Endothelial cell of umbilical vein (primary cell): ENCODE measurements at regions not wholly inside any gene's neighbourhood (a gene's known extent, or its start where the extent isn't known, plus 50 kb on each side); places are given as distances from the start of the nearest gene placed in this dataset.

Experiments
- BruUV-seq: library from RNA; stranded (reverse); fragments of 400-500 nt; replicated peaks from 2 replicates; lab custom pipeline; 2021; lab: Mats Ljungman, UMichigan
- CTCF ChIA-PET: fragments of 300-600, 350-600 bp; sonication (Branson Sonifier 250); formaldehyde crosslinking; loops from one replicate; lab custom pipeline; 2021; ENCODE audit warnings: antibody characterized with exemption, inconsistent platforms; lab: Charles Lee
- POLR2A ChIA-PET: fragments of 300-600, 350-600 bp; sonication (Branson Sonifier 250); formaldehyde crosslinking; loops from one replicate; lab custom pipeline; 2021; ENCODE audit warnings: antibody characterized with exemption, inconsistent platforms; lab: Charles Lee
- DNase-seq: peaks from one replicate; pipeline ENCODE4 v3.0.0-alpha.2; 2011; ENCODE audit warnings: low read depth, low spot score
- FAIRE-seq: peaks from 2 replicates; lab custom pipeline; 2011; peaks lifted over from hg19 to GRCh38; lab: Jason Lieb, UNC
- H2AFZ ChIP-seq: 2 replicates; pipeline ENCODE4 v1.6.0; 2012; ENCODE audit warnings: low read depth, low read length, control low read depth, inconsistent platforms
- H3K27ac ChIP-seq: 2 replicates; pipeline ENCODE4 v1.5.1; 2011; ENCODE audit warnings: low read depth, mild to moderate bottlenecking, control low read depth, low read length, moderate library complexity; ENCODE audit not compliant: insufficient read depth
- H3K27me3 ChIP-seq, 2 experiments: 2 replicates each; pipeline versions ENCODE4 v1.6.0 to v1.6.1; 2011; ENCODE audit warnings: low read length in 2 of 2, mixed read lengths in 1 of 2; ENCODE audit not compliant: control insufficient read depth in 2 of 2, insufficient read depth in 2 of 2
- H3K36me3 ChIP-seq, 2 experiments: 2 replicates in 1 of 2; 3 replicates in 1 of 2; pipeline ENCODE4 v1.5.1; 2011; ENCODE audit warnings: low read length in 2 of 2, mild to moderate bottlenecking in 1 of 2, moderate library complexity in 1 of 2; ENCODE audit not compliant: control insufficient read depth in 2 of 2, insufficient read depth in 2 of 2; ENCODE audit errors: extremely low read depth in 1 of 2
- H3K4me1 ChIP-seq: 3 replicates; pipeline ENCODE4 v1.5.1; 2011; ENCODE audit warnings: mild to moderate bottlenecking, low read length; ENCODE audit not compliant: control insufficient read depth, insufficient read depth; ENCODE audit errors: extremely low read depth
- H3K4me2 ChIP-seq: 2 replicates; pipeline ENCODE4 v1.6.1; 2011; ENCODE audit warnings: low read length, control low read depth, mixed read lengths; ENCODE audit not compliant: insufficient read depth
- H3K4me3 ChIP-seq, 3 experiments: fragments of 200-600 bp in 1 of 3; sonication (generic), shearing (Covaris generic) in 1 of 3; replicated peaks in 1 of 3; 2 replicates each; pipeline ENCODE4 v1.5.1; 2011 to 2016; ENCODE audit warnings: control low read depth in 3 of 3, low read length in 3 of 3, mild to moderate bottlenecking in 2 of 3, inconsistent platforms in 1 of 3, low read depth in 1 of 3, moderate library complexity in 1 of 3; ENCODE audit not compliant: insufficient read depth in 1 of 3
- H3K79me2 ChIP-seq: 2 replicates; pipeline ENCODE4 v1.6.0; 2012; ENCODE audit warnings: low read length, inconsistent platforms; ENCODE audit not compliant: control insufficient read depth, insufficient read depth
- H3K9ac ChIP-seq: replicated peaks from 2 replicates; pipeline ENCODE3; 2011; ENCODE audit warnings: low read length, control low read depth; ENCODE audit not compliant: insufficient read depth; ENCODE audit errors: extremely low read depth
- H3K9me1 ChIP-seq: replicated peaks from 3 replicates; pipeline ENCODE4 v1.6.0; 2011; ENCODE audit warnings: mild to moderate bottlenecking, low read length; ENCODE audit not compliant: control insufficient read depth, insufficient read depth; ENCODE audit errors: extremely low read depth
- H3K9me3 ChIP-seq: replicated peaks from 2 replicates; pipeline ENCODE4 v1.5.1; 2012; ENCODE audit warnings: low read length, inconsistent platforms; ENCODE audit not compliant: control insufficient read depth, insufficient read depth
- H4K20me1 ChIP-seq: replicated peaks from 2 replicates; pipeline ENCODE3; 2011; ENCODE audit warnings: mild to moderate bottlenecking, low read length; ENCODE audit not compliant: control insufficient read depth, insufficient read depth; ENCODE audit errors: extremely low read depth
- CTCF ChIP-seq, 2 donors: IDR thresholded peaks; 1 replicate in 1 of 2; 2 replicates in 1 of 2; pipeline ENCODE4 v1.5.1; 2011; ENCODE audit warnings: low read length in 2 of 2, mild to moderate bottlenecking in 2 of 2, moderate library complexity in 2 of 2, control low read depth in 1 of 2, inconsistent platforms in 1 of 2, low read depth in 1 of 2; ENCODE audit not compliant: insufficient read depth in 1 of 2; ENCODE audit errors: extremely low read depth in 1 of 2
- EZH2 ChIP-seq: IDR thresholded peaks from 2 replicates; pipeline ENCODE4 v1.6.1; 2012; ENCODE audit warnings: borderline replicate concordance, low read depth, mild to moderate bottlenecking, moderate library complexity, low read length, inconsistent platforms; ENCODE audit not compliant: severe bottlenecking
- FOS ChIP-seq: IDR thresholded peaks from 2 replicates; pipeline ENCODE4 v1.6.1; 2011; ENCODE audit warnings: mild to moderate bottlenecking, low read length, moderate library complexity, borderline replicate concordance; ENCODE audit not compliant: insufficient read depth
- GATA2 ChIP-seq: IDR thresholded peaks from 2 replicates; pipeline ENCODE4 v1.7.0; 2011; ENCODE audit warnings: low read depth, mild to moderate bottlenecking, moderate library complexity, mixed read lengths, low read length; ENCODE audit not compliant: insufficient read length, insufficient read depth
- JUN ChIP-seq: IDR thresholded peaks from 2 replicates; pipeline ENCODE4 v1.6.1; 2011; ENCODE audit warnings: borderline replicate concordance, low read depth; ENCODE audit not compliant: insufficient read length, insufficient read depth
- MYC ChIP-seq: IDR thresholded peaks from one replicate; pipeline ENCODE4 v1.6.1; 2011; ENCODE audit warnings: mild to moderate bottlenecking, low read depth, low read length
- POLR2A ChIP-seq: IDR thresholded peaks from 2 replicates; pipeline ENCODE4 v1.6.1; 2012; ENCODE audit warnings: low read depth, mild to moderate bottlenecking, control low read depth, low read length
- POLR2AphosphoS5 ChIP-seq: IDR thresholded peaks from 2 replicates; pipeline ENCODE4 v1.6.1; 2012; ENCODE audit warnings: low read depth, mild to moderate bottlenecking, control low read depth, low read length, moderate library complexity; ENCODE audit not compliant: insufficient read depth
- dilution Hi-C: fragments of 300-500 bp; cut with MboI; formaldehyde crosslinking; loops from one replicate; pipeline ENCODE4 v1.15.0; 2019; ENCODE audit warnings: low sequenced_read_pairs; ENCODE audit not compliant: extremely low pct_ligation_motif_present
- intact Hi-C: fragments of 100-400 bp; cut with micrococcal nuclease; formaldehyde crosslinking; loops from one replicate; pipeline ENCODE4 v1.10.0; 2022
- TF ChIP-seq, protein P1 (sequence below): IDR thresholded peaks from 2 replicates; pipeline ENCODE4 v1.6.1; 2011; ENCODE audit not compliant: insufficient read depth, insufficient read length

DNA sequence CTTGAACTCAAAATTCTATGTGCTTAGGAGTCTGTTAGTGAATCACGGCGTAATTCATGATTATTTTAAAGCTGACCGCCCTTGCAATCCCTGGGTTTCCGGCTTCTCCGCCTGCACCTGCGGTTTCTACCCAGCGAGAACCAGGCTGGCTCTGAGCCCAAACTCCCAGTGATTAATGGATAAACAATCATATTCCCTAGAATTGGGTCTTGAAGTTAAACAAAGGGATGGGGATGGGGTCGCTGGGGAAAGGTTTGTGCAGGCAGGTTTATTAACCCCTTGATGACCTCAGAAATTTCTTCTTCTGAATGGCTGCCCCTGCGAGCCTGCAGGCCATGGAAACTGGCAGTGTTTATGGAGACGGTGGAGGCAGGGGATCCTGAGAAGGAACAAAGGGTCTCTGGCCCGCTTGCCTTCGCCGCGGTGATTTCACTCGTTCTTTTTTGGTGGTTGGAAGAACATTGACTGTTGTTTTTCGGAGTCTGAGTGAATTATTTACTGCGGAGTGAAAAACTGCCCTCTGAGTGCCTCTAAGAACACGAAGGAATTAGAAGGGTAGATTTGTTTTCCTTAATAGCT, 1000.3 kb downstream of the BRD1 start:
- CTCF ChIA-PET = no interaction called here
- Histone ChIP-seq H2AFZ (no peak overlapping the region), H3K4me3 (no peak overlapping the region), H3K27ac (no peak overlapping the region), H3K27me3 (no peaks in the 10 kb centered on the region), H3K4me2 (no peak overlapping the region), H4K20me1 (no peaks in the 10 kb centered on the region), H3K4me1 (no peaks in the 10 kb centered on the region), H3K9ac (no peak overlapping the region), H3K9me1 (no peaks in the 10 kb centered on the region), H3K9me3 (peaks cover 17% of the 10 kb centered on the region), H3K36me3 (no peaks in the 10 kb centered on the region), H3K79me2 (no peaks in the 10 kb centered on the region)
- intact Hi-C loops = no loop called here
- POLR2A ChIA-PET = no interaction called here
- TF ChIP-seq JUN (no peak), POLR2AphosphoS5 (no peak), MYC (no peak), POLR2A (no peak), EZH2 (no peak), GATA2 (no peak), FOS (no peak), CTCF (IDR thresholded peaks at IDR 0.05; ENCODE audit: extremely low read depth in 1 of 2, insufficient read depth in 1 of 2, low read depth in 1 of 2, low read length in 2 of 2) (no peak)
- TF ChIP-seq, protein P1, sequence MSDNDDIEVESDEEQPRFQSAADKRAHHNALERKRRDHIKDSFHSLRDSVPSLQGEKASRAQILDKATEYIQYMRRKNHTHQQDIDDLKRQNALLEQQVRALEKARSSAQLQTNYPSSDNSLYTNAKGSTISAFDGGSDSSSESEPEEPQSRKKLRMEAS = no peak
- FAIRE-seq (no peak), DNase-seq (no peak)
- no TSS peak for BruUV-seq
- dilution Hi-C loops = no loop called here
